Endodermal cell (in vitro differentiated cells): ENCODE measurements at regions not wholly inside any gene's neighbourhood (a gene's known extent, or its start where the extent isn't known, plus 50 kb on each side); places are given as distances from the start of the nearest gene placed in this dataset.

ENCODE experiments used
- DNase-seq: peaks from one replicate; pipeline ENCODE4 v3.0.0-alpha.2; 2017
- H3K27ac ChIP-seq: 2 replicates; pipeline ENCODE4 v1.5.1; 2013; ENCODE audit warnings: mild to moderate bottlenecking, low read depth, low read length, moderate library complexity
- H3K27me3 ChIP-seq: 2 replicates; pipeline ENCODE4 v1.6.1; 2013; ENCODE audit warnings: mild to moderate bottlenecking, low read length, moderate library complexity; ENCODE audit not compliant: insufficient read depth, control insufficient read depth, poor library complexity, severe bottlenecking
- H3K36me3 ChIP-seq: 2 replicates; pipeline ENCODE4 v1.7.0; 2013; ENCODE audit warnings: mild to moderate bottlenecking, low read length, moderate library complexity; ENCODE audit not compliant: control insufficient read depth, insufficient read depth
- H3K4me1 ChIP-seq: one replicate; pipeline ENCODE4 v1.7.0; 2013; ENCODE audit warnings: low read length; ENCODE audit not compliant: control insufficient read depth, insufficient read depth
- H3K4me3 ChIP-seq: 2 replicates; pipeline ENCODE4 v1.5.1; 2013; ENCODE audit warnings: mild to moderate bottlenecking, low read length, moderate library complexity
- H3K9ac ChIP-seq: 2 replicates; pipeline ENCODE4 v1.6.1; 2013; ENCODE audit warnings: mild to moderate bottlenecking, low read length, moderate library complexity; ENCODE audit not compliant: poor library complexity, severe bottlenecking; ENCODE audit errors: extremely low read depth
- H3K9me3 ChIP-seq: 2 replicates; pipeline ENCODE4 v1.6.1; 2013; ENCODE audit warnings: mild to moderate bottlenecking, low read length, moderate library complexity; ENCODE audit not compliant: control insufficient read depth
- H3K27ac Mint-ChIP-seq: 2 replicates; pipeline ENCODE4 v1.8.0; 2020; ENCODE audit warnings: mixed read lengths
- H3K27me3 Mint-ChIP-seq: 2 replicates; pipeline ENCODE4 v1.8.0; 2021; ENCODE audit warnings: mild to moderate bottlenecking, mixed read lengths; ENCODE audit not compliant: insufficient read depth
- H3K36me3 Mint-ChIP-seq: 2 replicates; pipeline ENCODE4 v1.8.0; 2020; ENCODE audit warnings: low read depth, mixed read lengths
- H3K4me1 Mint-ChIP-seq: 2 replicates; pipeline ENCODE4 v1.8.0; 2020; ENCODE audit warnings: mixed read lengths
- H3K4me3 Mint-ChIP-seq: 2 replicates; pipeline ENCODE4 v1.8.0; 2020; ENCODE audit warnings: mild to moderate bottlenecking, moderate library complexity, mixed read lengths
- H3K9me3 Mint-ChIP-seq: 2 replicates; pipeline ENCODE4 v1.8.0; 2020; ENCODE audit warnings: mild to moderate bottlenecking, mixed read lengths
- CTCF ChIP-seq: fragments of 200-600 bp; sonication (generic); conservative IDR thresholded peaks from 2 replicates; pipeline ENCODE4 v1.5.0; 2021; ENCODE audit warnings: antibody characterized with exemption, mild to moderate bottlenecking
- WGBS, 2 experiments: methylation state at CpG; one replicate each; pipeline versions ENCODE4 v1.1.5 to v1.1.7; 2013; ENCODE audit warnings: missing lambda C conversion rate in 2 of 2, mixed read lengths in 1 of 2; ENCODE audit not compliant: insufficient coverage in 1 of 2, insufficient read length in 1 of 2; 5-methylcytosine and 5-hydroxymethylcytosine counted together

GRCh38 chr13:50581586-50582196 lies 261.8 kb downstream of the DLEU7 start:
- WGBS, 2 experiments, result 93 to 100% methylated on average over 1 of the region's 1 CpG
- Mint-ChIP-seq H3K4me3 (no peak overlapping the region), H3K36me3 (no peaks in the 10 kb centered on the region), H3K9me3 (no peaks in the 10 kb centered on the region), H3K27me3 (peaks cover 4% of the 10 kb centered on the region), H3K27ac (no peak overlapping the region), H3K4me1 (peaks cover 13% of the 10 kb centered on the region)
- Histone ChIP-seq H3K9me3 (no peaks in the 10 kb centered on the region), H3K4me3 (no peak overlapping the region), H3K36me3 (no peaks in the 10 kb centered on the region), H3K27ac (no peak overlapping the region), H3K27me3 (no peaks in the 10 kb centered on the region), H3K4me1 (no peaks in the 10 kb centered on the region), H3K9ac (no peak overlapping the region)
- DNase-seq, result no peak
- TF ChIP-seq CTCF, result no peak

- H3K9ac ChIP-seq, result no peak overlapping the region
- no peak overlapping the region for H3K4me3 ChIP-seq
- 75 to 86% methylated on average over 8 to 10 of the region's 10 CpGs for WGBS, 2 experiments
- H3K4me3 Mint-ChIP-seq, result no peak overlapping the region
- H3K4me1 Mint-ChIP-seq, result peaks cover 7% of the 10 kb centered on the region
- no peaks in the 10 kb centered on the region for H3K36me3 ChIP-seq
- no peaks in the 10 kb centered on the region for H3K4me1 ChIP-seq
- no peak for TF ChIP-seq CTCF
- H3K27me3 ChIP-seq, result no peaks in the 10 kb centered on the region
- no peaks in the 10 kb centered on the region for H3K36me3 Mint-ChIP-seq
- peaks cover 8% of the 10 kb centered on the region for H3K27me3 Mint-ChIP-seq
- DNase-seq, result no peak
- no peak overlapping the region for H3K27ac ChIP-seq
- H3K9me3 Mint-ChIP-seq, result no peaks in the 10 kb centered on the region
- no peaks in the 10 kb centered on the region for H3K9me3 ChIP-seq
- H3K27ac Mint-ChIP-seq, result no peak overlapping the region
These were observed 258.5 kb downstream of the DLEU7 start for GRCh38 chr13:50584856-50585580.

- Histone ChIP-seq H3K9ac (no peak overlapping the region), H3K27ac (no peak overlapping the region), H3K27me3 (no peaks in the 10 kb centered on the region), H3K9me3 (no peaks in the 10 kb centered on the region), H3K4me1 (no peaks in the 10 kb centered on the region), H3K36me3 (no peaks in the 10 kb centered on the region), H3K4me3 (no peak overlapping the region)
- Mint-ChIP-seq H3K4me1 (peaks cover 7% of the 10 kb centered on the region), H3K27me3 (peaks cover 12% of the 10 kb centered on the region), H3K4me3 (no peak overlapping the region), H3K27ac (no peak overlapping the region), H3K36me3 (no peaks in the 10 kb centered on the region), H3K9me3 (no peaks in the 10 kb centered on the region)
- DNase-seq, result no peak
- no peak for TF ChIP-seq CTCF
- 73 to 79% methylated on average over 5 to 6 of the region's 6 CpGs for WGBS, 2 experiments
These were observed 257.6 kb downstream of the DLEU7 start for GRCh38 chr13:50585674-50586413.
